HG03045 (cell line): ENCODE measurements at regions not wholly inside any gene's neighbourhood (a gene's known extent, or its start where the extent isn't known, plus 50 kb on each side); places are given as distances from the start of the nearest gene placed in this dataset.
"Not testable (repeated sequence)": the region's sequence is repeated elsewhere in the genome, so short reads cannot be mapped to it uniquely, and the experiment has no call there.

Source experiments
- ATAC-seq: cut with Tn5 transposase; IDR thresholded peaks from one replicate; pipeline ENCODE4 v1.9.1; 2021; ENCODE audit warnings: mild to moderate bottlenecking, moderate library complexity; ENCODE audit not compliant: unreplicated experiment

DNA sequence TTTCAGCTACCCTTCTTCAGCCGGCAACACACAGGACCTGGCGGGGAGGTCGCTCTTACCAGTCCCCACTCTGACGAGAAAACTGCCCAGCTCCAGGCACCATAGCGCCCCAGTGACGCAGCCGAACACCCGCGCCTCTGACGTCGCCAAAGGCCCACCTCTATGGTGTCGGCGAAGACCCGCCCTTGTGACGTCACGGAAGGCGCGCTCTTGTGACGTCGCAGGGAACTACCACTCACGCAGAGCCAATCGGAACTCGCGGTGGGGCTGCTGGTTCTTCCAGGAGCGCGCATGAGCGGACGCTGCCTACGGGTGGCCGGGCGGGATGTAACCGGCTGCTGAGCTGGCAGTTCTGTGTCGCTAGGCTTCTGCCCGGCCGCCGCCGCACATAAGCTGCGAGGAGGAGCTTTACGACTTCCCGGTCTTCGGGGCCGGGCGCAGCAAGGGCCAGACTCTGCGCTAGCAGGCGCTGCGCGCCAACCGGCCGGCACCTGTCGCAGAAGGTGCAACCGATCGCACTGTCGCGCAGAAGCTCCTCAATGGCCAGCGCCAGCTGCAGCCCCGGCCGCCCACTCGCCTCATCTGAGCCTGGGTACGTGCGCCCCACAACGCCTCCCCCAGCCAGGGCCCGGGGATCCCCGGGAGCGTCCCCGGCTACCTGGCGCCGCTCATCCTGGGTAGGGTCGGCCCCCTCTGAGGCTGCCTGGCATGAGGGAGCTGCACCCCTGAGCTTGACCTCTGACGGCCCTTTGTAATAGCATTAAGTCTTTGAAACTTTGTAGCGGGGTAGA lies 121.3 kb upstream of the FBXO28 start:
- peak; percentile 100 for ATAC-seq

DNA sequence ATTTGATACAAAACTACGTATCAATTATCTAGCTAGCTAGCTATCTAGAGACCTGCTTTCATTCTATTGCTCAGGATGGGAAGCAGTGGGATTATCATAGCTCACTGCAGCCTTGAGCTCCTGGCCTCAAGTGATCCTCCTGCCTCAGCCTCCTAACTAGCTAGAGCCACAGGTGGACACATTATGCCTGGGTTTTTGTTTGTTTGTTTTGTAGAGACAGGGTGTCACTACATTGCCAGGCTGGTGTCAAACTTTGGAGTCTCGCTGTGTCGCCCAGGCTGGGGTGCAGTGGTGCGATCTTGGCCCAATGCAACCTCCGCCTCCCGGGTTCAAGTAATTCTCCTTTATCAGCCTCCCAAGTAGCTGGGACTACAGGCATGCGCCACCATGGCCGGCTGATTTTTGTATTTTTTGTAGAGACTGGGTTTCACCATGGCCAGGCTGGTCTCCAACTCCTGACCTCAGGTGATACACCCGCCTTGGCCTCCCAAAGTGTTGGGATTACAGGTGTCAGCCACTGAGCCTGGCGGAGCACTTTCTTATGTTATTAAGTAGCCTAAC lies 122.5 kb upstream of the FBXO28 start:
- ATAC-seq, result not testable (repeated sequence)

DNA sequence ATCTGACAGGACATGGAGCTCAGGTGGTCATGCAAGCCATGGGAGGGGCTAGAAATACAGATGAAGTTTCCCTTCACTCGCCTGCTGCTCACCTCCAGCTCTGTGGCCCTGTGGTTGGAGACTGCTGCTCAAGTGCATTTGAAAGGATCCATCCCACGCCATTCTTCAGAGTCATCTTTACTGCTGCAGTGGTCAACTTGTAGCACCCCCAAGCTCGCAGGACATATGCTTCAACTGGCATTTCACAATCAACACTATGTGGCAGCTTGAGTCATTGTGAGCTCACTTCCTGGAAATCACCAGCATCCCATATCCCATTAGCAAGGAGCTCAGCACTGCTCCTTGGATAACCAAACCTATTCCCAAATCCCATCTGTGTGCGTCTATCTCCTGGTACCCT lies 116.2 kb upstream of the TP53BP2 start:
- ATAC-seq, result not testable (repeated sequence)

DNA sequence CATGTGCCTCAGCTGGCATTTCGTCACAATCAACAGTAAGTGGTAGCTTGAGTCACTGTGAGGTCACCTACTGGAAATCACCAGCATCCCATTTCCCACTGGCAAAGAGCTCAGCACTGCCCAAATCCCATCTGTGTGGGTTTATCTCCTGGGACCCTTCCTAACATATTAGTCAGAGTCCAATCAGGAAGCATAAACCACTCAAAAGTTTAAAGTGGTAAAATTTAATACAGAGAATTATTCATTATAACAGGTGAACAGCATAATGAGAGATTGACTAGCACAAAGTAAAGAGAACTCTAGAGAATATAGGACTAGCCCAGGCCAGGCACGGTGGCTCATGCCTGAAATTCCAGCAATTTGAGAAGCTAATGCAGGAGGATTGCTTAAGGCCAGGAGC lies 107.1 kb upstream of the TP53BP2 start:
- not testable (repeated sequence) for ATAC-seq

DNA sequence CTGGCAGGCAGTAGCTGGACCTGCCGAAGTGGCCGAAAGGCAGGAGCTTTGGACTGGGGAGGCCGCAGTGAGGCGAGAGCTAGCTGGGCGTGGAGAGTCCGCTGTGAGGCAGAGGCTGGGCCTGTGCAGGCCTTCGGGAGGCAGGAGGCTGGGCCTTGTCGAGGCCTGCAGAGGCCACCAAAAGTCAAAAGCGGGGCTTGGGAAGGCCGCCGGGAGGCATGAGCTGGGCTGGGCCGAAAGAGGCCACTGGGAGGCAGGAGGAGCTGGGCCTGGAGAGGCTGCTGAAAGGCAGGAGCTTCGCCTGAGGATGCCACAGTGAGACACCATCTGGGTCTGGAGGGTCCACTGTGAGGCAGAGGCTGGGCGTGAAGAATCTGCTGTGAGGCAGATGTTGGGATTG lies 105.8 kb upstream of the TP53BP2 start:
- ATAC-seq, result not testable (repeated sequence)

DNA sequence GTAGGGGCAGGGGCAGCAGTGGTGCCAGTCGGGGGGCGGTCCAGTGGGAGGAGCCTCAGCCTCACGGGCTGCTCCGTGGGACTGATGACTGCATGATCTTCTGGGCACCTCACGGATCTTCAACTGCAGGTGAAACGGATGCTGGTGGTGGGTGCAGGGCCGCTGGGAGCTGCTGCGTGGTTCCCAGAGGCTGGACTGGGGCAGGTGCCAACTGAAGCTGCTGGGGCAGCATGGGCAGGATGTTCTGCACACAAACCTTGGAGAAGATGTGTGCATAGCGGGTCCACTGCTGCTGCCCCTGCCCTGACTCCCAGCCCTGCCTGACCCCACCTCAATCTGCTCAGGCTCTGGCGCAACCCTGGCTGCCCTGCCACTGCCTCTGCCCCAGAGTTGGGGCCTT lies 104.2 kb upstream of the TP53BP2 start:
- not testable (repeated sequence) for ATAC-seq

DNA sequence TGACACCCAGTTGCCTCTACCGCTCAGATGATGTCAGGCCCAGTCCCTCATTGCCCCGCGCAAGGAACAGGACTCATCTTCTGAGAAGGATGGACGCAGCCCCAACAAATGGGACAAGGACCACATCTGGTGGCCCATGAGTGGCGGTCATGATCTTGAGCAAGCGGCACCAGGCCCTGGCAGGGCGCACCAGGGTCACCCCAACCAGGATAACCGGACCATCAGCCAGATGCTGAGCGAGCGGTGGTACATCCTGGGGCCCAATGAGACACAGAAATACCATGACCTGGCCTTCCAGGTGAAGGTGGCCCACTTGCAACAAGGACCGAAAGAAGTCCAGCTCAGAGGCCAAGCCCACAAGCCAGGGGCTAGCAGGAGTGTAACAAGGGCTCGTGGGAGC lies 102.3 kb upstream of the TP53BP2 start:
- ATAC-seq, result not testable (repeated sequence)

DNA sequence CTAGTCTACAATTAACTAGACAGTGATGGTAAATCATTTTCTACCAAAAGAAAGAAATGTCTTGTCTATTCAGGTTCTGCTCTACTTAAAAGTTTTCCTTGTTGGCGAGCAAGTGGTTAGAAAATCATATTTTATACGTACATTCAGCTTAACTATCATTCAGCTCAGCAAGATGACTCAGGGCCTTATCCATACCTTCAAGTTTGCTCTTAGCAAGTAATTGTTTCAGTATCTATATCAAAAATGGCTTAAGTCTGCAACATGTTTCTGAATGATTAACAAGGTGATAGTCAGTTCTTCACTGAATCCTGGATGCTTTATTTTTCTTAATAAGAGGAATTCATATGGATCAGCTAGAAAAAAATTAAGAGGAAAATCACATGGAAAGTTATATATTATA lies 90.8 kb upstream of the TP53BP2 start:
- not testable (repeated sequence) for ATAC-seq

DNA sequence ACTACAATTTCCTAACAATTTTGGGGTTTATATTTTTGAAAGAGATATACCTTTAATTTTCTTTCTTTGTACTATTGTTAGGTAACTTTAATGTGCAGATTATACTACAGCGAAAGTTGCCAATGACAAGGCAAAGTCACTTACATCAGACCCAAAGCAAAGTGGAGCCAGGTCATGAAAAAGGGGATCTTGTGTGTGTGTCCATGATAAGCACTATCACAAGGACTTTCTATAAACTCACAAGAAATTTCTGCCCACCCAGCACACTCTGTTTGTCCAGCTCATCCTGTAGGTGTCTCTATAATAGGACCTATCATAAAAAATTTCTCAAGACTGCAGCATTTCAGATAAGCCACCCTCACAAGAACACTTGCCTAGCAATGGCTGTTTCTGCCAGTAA lies 85.7 kb upstream of the TP53BP2 start:
- ATAC-seq, result not testable (repeated sequence)

DNA sequence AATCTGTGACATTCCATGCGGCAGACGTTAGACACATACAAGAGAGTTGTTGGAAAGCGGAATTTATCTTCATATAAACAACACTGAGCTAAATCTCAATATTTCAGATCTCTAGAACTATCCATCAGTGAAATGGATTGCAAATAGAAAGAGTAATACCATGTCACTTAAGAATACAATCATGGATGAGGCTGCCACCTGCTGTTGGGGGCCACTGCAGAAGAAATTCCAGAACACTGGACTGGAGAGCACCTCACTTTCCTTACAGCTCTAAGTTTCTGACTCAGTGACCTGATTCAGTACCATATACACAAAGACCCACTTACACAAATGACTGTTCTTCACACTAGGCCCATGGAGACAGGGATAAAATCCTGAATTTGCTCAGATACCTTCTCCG lies 75.1 kb upstream of the TP53BP2 start:
- ATAC-seq, result not testable (repeated sequence)

DNA sequence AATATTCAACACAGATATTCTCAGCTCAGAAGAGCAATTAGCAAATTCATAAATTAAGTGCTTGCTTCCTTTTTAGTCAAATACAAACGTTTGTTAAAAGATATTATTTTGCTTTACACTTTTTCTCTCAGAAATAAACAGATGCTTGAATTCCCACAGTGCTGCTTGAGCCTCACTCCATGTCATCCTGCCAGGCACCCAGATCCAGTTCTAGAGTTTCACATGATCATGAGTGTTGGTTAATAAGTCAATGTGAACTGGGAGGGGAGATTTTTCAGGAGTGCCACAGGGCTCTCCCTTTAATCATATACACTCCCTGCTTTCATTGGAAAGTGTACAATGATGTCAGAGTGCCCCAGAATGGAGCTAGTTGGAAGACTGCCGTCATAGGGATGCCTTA lies 69.7 kb upstream of the TP53BP2 start:
- ATAC-seq, result not testable (repeated sequence)

DNA sequence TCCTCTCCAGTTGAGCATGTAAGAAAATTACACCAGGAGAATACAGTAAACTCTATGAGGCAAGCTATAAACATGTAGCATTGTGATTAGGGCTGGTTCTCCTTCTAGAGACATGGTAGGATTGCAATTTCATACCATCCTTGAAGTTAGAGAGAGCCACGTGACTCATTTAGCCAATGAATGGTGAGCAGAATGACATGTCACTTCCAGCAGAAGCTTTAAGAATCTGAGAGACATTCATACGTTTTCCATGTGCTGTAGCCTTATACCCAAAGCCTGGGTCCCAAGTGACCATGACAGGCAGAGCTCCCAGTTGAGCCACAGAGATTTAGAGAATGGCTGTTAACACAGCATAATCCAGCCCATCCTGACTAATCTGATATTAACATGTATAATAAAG lies 68.0 kb upstream of the TP53BP2 start:
- ATAC-seq, result not testable (repeated sequence)

DNA sequence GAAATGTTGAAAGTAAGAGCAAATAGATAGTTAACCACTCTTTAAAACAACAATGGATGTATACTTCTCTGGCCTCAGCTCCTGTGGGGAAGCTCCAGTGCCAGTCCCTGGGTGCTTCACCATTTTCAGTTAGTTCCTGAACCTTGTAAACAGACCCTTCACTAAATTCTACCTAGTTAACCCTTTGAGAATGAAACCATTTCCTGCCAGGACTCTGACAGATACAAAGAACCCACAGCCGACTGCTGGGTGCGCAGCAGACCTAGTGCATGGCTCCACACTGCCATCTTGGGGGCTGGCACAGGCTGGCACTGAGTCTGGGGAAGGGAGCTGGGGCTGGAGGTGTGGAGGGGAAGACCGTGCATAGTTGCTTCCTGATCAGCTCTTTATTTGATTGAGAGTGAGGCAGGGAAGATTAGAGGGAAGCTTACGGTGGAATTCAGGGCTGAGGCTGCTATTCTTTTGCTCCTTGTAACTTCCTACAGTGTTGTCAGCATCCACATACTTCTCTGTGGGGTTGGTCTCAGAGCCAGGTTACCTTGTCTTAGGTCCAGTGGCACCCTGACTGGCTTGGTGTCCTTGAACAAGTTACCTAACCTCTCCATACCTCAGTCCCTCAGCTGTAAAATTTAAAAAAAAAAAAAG lies 62.3 kb upstream of the TP53BP2 start:
- not testable (repeated sequence) for ATAC-seq

DNA sequence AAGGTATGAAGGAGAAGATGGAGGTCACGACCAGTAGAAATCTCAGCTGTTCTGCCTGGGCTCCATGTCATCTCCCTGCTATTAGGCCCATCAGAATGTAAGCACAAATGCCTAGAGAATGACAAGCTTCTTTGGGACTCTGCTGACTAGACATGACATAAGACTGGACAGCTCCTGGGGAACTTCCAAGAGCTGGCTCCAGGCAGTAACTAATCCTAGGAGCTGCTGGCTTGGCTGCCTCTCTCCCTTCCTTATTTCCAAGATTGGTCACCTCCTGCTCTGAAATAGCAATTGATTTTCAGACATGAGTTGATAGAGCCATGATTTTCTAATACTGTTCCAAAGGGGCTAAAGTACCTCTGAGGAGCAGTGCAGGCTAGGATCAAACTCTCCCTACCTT lies 57.5 kb upstream of the TP53BP2 start:
- ATAC-seq, result not testable (repeated sequence)

DNA sequence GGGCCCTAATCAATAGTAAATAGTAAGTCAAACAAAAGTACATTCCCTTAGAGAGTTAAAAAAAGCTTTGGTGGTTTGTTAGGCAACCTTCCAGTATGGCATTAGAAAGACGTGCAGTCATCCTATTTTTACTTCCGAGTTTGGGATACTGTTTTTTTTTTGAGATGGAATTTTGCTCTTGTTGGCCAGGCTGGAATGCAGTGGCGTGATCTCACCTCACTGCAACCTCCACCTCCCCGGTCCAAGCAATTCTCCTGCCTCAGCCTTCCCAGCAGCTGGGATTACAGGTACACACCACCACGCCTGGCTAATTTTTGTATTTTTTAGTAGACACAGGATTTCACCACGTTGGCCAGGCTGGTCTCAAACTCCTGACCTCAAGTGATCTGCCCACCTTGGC lies 54.0 kb upstream of the TP53BP2 start:
- not testable (repeated sequence) for ATAC-seq

DNA sequence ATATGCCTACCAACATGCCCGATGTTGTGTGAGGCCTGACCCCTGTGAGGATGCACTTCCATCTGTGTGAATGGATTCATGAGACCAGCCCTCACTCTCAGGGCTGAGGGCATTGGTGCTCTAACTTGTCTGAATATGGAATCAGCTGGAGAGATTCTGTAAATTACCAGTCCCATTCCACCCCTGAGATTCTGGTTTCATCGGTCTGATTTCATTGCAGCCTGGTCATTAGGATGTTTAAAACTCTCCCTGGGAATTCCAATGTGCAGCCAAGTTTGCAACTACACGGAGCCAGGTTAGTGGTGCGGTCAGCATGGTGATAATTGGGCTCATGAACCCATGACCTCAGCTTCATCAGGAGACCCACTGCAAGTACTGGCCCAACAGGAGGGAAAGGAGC lies 51.4 kb upstream of the TP53BP2 start:
- ATAC-seq, result not testable (repeated sequence)

DNA sequence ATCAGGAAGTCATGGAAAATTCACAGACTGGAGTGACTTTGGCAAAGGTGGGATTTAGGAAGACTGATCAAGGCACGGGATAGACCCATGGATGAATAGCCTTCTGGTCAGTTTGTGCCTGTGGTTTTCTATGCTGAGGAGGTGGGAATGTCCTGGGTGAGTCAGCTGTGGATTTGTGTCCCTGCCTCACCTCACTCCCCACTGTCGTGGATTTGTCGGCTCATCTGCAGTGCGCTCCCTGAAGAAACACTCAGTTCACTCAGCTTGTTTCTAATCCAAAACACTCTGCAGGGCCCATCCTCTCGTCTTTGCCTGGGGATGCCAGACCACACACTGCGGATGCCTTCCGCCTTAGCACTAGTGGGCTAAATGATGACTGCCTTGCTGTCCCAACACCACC lies 50.2 kb upstream of the TP53BP2 start:
- not testable (repeated sequence) for ATAC-seq
